GM12878 (cell line): ENCODE measurements at regions not wholly inside any gene's neighbourhood (a gene's known extent, or its start where the extent isn't known, plus 50 kb on each side); places are given as distances from the start of the nearest gene placed in this dataset.
"Not testable (repeated sequence)": the region's sequence is repeated elsewhere in the genome, so short reads cannot be mapped to it uniquely, and the experiment has no call there.

Experiments used
- ATAC-seq: fragments of 200-7000 bp; cut with Tn5 transposase; 3 replicates; pipeline ENCODE4 v1.9.1; 2020; ENCODE audit warnings: mild to moderate bottlenecking, moderate library complexity
- BruUV-seq: library from RNA; stranded (reverse); fragments of 400-500 nt; replicated peaks from 2 replicates; lab custom pipeline; 2021; lab: Mats Ljungman, UMichigan
- CTCF ChIA-PET: fragments of 300-600 bp; sonication (Branson Sonifier 250); formaldehyde crosslinking; extraction: SDS; loops from one replicate; lab custom pipeline; 2021; ENCODE audit warnings: inconsistent platforms; lab: Yijun Ruan, JAX
- POLR2A ChIA-PET: fragments of 350-600 bp; formaldehyde crosslinking; extraction: SDS; loops from one replicate; lab custom pipeline; 2021; ENCODE audit warnings: inconsistent platforms; lab: Charles Lee
- RAD21 ChIA-PET: fragments of 300-600 bp; sonication (Branson Sonifier 250); formaldehyde crosslinking; loops from one replicate; lab custom pipeline; 2023; ENCODE audit warnings: antibody characterized with exemption; ENCODE audit not compliant: unreplicated experiment; lab: Charles Lee
- SMC1A ChIA-PET: fragments of 300-600 bp; sonication (Branson Sonifier 250); formaldehyde crosslinking; loops from one replicate; lab custom pipeline; 2023; ENCODE audit not compliant: unreplicated experiment, uncharacterized antibody; lab: Charles Lee
- DNase-seq: peaks from one replicate; pipeline ENCODE4 v3.0.0-alpha.2; 2011; ENCODE audit warnings: low read depth, low spot score
- FAIRE-seq: peaks from 3 replicates; lab custom pipeline; 2011; peaks lifted over from hg19 to GRCh38; lab: Jason Lieb, UNC
- H2AFZ ChIP-seq: 2 replicates; pipeline ENCODE4 v1.6.0; 2011; ENCODE audit warnings: low read depth, low read length, control low read depth; ENCODE audit not compliant: control insufficient read depth
- H3K27ac ChIP-seq: 2 replicates; pipeline ENCODE4 v1.5.1; 2011; ENCODE audit warnings: control low read depth; ENCODE audit not compliant: control insufficient read depth, insufficient read depth
- H3K27me3 ChIP-seq, 2 experiments: replicated peaks in 1 of 2; 2 replicates each; pipeline versions ENCODE4 v1.6.0 to v1.6.1; 2011; ENCODE audit warnings: low read length in 1 of 2; ENCODE audit not compliant: control insufficient read depth in 2 of 2, insufficient read depth in 2 of 2
- H3K36me3 ChIP-seq, 2 experiments: 2 replicates each; pipeline ENCODE4 v1.5.1; 2011; ENCODE audit warnings: low read length in 1 of 2; ENCODE audit not compliant: control insufficient read depth in 2 of 2, insufficient read depth in 2 of 2
- H3K4me1 ChIP-seq: 2 replicates; pipeline ENCODE4 v1.6.1; 2011; ENCODE audit warnings: mild to moderate bottlenecking, low read length, moderate library complexity, mixed read lengths; ENCODE audit not compliant: control insufficient read depth, insufficient read depth
- H3K4me2 ChIP-seq: 2 replicates; pipeline ENCODE4 v1.6.0; 2011; ENCODE audit warnings: control low read depth; ENCODE audit not compliant: control insufficient read depth, insufficient read depth
- H3K4me3 ChIP-seq: fragments of 200-600 bp; sonication (generic); 2 replicates; pipeline ENCODE4 v1.5.1; 2016
- H3K79me2 ChIP-seq: 2 replicates; pipeline ENCODE4 v1.6.0; 2011; ENCODE audit warnings: low read length; ENCODE audit not compliant: control insufficient read depth, insufficient read depth
- H3K9ac ChIP-seq: 2 replicates; pipeline ENCODE4 v1.8.0; 2011; ENCODE audit warnings: low read length, control low read depth, mixed read lengths; ENCODE audit not compliant: control insufficient read depth, insufficient read depth
- H3K9me3 ChIP-seq: replicated peaks from 3 replicates; pipeline ENCODE4 v1.5.1; 2011; ENCODE audit warnings: mild to moderate bottlenecking, low read length; ENCODE audit not compliant: control insufficient read depth, insufficient read depth
- H4K20me1 ChIP-seq: 2 replicates; pipeline ENCODE4 v1.6.0; 2011; ENCODE audit not compliant: control insufficient read depth, insufficient read depth
- BCL11A ChIP-seq: IDR thresholded peaks from 2 replicates; pipeline ENCODE4 v1.6.1; 2011; ENCODE audit warnings: low read depth, low read length
- BMI1 ChIP-seq: fragments of 450-650 bp; IDR thresholded peaks from 2 replicates; pipeline ENCODE4 v1.6.1; 2016; ENCODE audit warnings: mild to moderate bottlenecking, moderate library complexity, borderline replicate concordance
- FOXK2 ChIP-seq: fragments of 450-650 bp; IDR thresholded peaks from 2 replicates; pipeline ENCODE4 v1.6.1; 2017; ENCODE audit warnings: mild to moderate bottlenecking, moderate library complexity
- NKRF ChIP-seq: fragments of 450-650 bp; conservative IDR thresholded peaks from 2 replicates; pipeline ENCODE4 v1.6.1; 2017; ENCODE audit warnings: mild to moderate bottlenecking, moderate library complexity
- SIN3A ChIP-seq: IDR thresholded peaks from 2 replicates; pipeline ENCODE4 v1.6.1; 2012; ENCODE audit warnings: low read depth, low read length, improper control_type of control experiment
- SMAD5 ChIP-seq: IDR thresholded peaks from 2 replicates; pipeline ENCODE4 v1.6.1; 2016; ENCODE audit warnings: antibody characterized with exemption, low read depth
- STAT3 ChIP-seq: IDR thresholded peaks from 2 replicates; pipeline ENCODE4 v1.6.1; 2011; ENCODE audit warnings: low read depth, low read length, improper control_type of control experiment
- ZBTB4 ChIP-seq: fragments of 450-650 bp; formaldehyde crosslinking; IDR thresholded peaks from 2 replicates; pipeline ENCODE4 v1.4.0; 2022; ENCODE audit warnings: mild to moderate bottlenecking, moderate library complexity
- WGBS: methylation state at CpG from one replicate; pipeline ENCODE4 v1.1.6; 2016; ENCODE audit warnings: low lambda C conversion rate; ENCODE audit not compliant: insufficient replicate concordance, insufficient coverage; ENCODE audit errors: missing lambda C conversion rate; 5-methylcytosine and 5-hydroxymethylcytosine counted together
- in situ Hi-C: fragments of 300-500 bp; cut with MboI; formaldehyde crosslinking; loops from 9 replicates; pipeline ENCODE4 v1.14.3; 2018; ENCODE audit warnings: mixed read lengths
- intact Hi-C: fragments of 100-400 bp; cut with micrococcal nuclease; formaldehyde crosslinking; loops from one replicate; pipeline ENCODE4 v1.14.2; 2022; ENCODE audit not compliant: unreplicated experiment

GRCh38 chr10:65265451-65265954, 1660.3 kb upstream of the LRRTM3 start:
- ATAC-seq (no peak), FAIRE-seq (no peak), DNase-seq (no peak)
- H3K9me3 ChIP-seq: no peaks in the 10 kb centered on the region
- H3K4me1 ChIP-seq: no peaks in the 10 kb centered on the region
- CTCF ChIA-PET: no interaction called here
- WGBS: 32% methylated on average over 2 of the region's 2 CpGs
- H2AFZ ChIP-seq: no peak overlapping the region
- no peaks in the 10 kb centered on the region for H4K20me1 ChIP-seq
- POLR2A ChIA-PET: no interaction called here
- H3K79me2 ChIP-seq: no peaks in the 10 kb centered on the region
- RAD21 ChIA-PET: no interaction called here
- no peak for TF ChIP-seq STAT3
- no peak for TF ChIP-seq BMI1
- no peak for TF ChIP-seq FOXK2
- no peak for TF ChIP-seq NKRF
- TF ChIP-seq BCL11A: no peak
- TF ChIP-seq ZBTB4 (CRISPR knock-in tag): no peak
- no peak for TF ChIP-seq SMAD5
- no peak for TF ChIP-seq SIN3A
- in situ Hi-C loops (no loop called here), intact Hi-C loops (no loop called here)
- H3K4me2 ChIP-seq: no peak overlapping the region
- no peaks in the 10 kb centered on the region for H3K27me3 ChIP-seq
- no peaks in the 10 kb centered on the region for H3K36me3 ChIP-seq
- SMC1A ChIA-PET: interaction anchor here (0.6 kb wide), 1 partner anchor 687 kb away, joined by 3 read pairs; no protein-coding TSS in a partner anchor
- no TSS peak for BruUV-seq
- H3K27ac ChIP-seq: no peak overlapping the region
- no peak overlapping the region for H3K4me3 ChIP-seq
- no peak overlapping the region for H3K9ac ChIP-seq

- BruUV-seq, CTCF ChIA-PET: not testable (repeated sequence)
Measured at GRCh38 chr10:65269551-65269950, 1656.3 kb upstream of the LRRTM3 start.

More at GRCh38 chr10:65269551-65269950, 1656.3 kb upstream of the LRRTM3 start:
- H3K9ac ChIP-seq, POLR2A ChIA-PET, H2AFZ ChIP-seq, H3K79me2 ChIP-seq, intact Hi-C loops, RAD21 ChIA-PET, H3K36me3 ChIP-seq, FAIRE-seq, H4K20me1 ChIP-seq, ATAC-seq, in situ Hi-C loops, DNase-seq, H3K4me1 ChIP-seq, H3K27me3 ChIP-seq, H3K4me2 ChIP-seq, H3K9me3 ChIP-seq, SMC1A ChIA-PET, H3K27ac ChIP-seq, H3K4me3 ChIP-seq: not testable (repeated sequence)
